ENCODE measurements at regions not wholly inside any gene's neighbourhood (a gene's known extent, or its start where the extent isn't known, plus 50 kb on each side); places are given as distances from the start of the nearest gene placed in this dataset.
"Not testable (repeated sequence)": the region's sequence is repeated elsewhere in the genome, so short reads cannot be mapped to it uniquely, and the experiment has no call there.

DNA sequence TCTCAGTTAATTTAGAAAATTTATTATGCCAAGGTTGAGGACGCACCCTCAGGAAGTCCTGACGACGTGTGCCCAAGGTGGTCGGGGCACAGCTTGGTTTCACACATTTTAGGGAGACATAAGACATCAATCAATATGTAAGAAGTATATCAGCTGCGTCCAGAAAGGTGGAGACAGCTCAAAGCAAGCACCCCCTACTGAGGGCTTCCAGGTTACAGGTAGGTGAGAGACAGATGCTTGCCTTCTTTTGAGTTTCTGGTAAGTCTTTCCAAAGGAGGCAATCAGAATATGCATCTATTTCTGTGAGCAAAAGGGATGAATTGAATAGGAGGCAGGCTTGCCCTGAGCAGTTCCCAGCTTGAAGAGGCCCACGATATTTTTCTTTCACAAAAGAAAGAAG, 614.3 kb downstream of the XPNPEP1 start:
- DNase-seq (ENCODE audit: extremely low read depth, low read depth, low spot score), result no peak

DNA sequence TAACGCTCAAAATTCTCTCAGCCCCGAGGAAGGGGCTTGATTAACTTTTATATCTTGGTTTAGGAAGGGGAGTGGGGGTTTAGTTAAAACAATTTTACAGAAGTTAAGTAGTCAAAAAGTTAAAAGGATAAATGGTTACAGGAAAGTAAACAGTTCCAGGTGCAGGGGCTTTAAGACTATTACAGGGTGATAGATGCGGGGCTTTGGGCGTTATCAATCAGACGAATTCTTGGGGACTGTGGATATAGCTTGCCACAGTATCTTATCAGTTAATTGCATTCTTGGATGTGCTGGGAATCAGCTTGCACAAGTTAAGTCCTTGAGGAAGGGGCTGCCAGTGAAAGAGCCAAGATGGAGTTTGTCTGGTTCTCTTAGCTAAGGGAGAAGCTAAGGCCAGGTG, 616.2 kb downstream of the XPNPEP1 start:
- DNase-seq (ENCODE audit: extremely low read depth, low read depth, low spot score), result not testable (repeated sequence)

DNA sequence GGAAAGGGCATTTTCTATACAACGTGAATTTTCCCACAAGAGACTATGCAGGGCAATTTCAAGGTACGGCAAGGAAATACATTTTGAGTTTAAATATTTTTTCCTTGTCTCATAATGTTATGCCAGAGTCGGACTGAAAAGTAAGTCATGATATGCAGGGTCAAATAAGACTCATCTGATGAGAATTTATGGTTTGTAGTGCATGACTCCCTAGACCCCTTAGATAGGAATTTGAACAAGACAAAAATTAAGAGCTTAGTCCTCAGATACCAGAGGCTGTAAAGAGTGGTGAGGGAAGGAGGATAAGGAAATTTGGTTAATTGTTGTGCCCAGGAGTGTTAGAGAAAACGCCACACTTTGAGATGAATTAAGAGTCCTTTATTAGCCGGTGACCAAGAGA, 616.6 kb downstream of the XPNPEP1 start:
- no peak for DNase-seq (ENCODE audit: extremely low read depth, low read depth, low spot score)

DNA sequence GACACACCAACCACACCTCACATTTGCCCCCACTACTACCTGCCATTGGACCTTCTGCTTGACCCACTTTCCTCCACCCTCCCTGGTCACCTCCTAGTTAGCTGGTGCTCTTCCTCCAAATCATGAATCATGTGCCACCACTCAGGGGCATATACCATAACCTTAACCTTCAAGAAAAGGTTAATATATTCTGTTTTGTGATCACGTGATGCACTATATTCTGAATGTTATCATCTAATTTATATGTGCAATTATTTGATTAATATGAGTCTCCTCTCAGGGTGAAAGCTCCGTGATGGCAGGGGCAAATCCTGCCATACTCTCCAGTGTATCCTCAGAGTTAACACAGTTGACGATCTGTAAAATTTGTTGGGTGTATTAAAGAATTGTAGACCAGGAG, 635.5 kb downstream of the XPNPEP1 start:
- DNase-seq (ENCODE audit: extremely low read depth, low read depth, low spot score), result no peak

DNA sequence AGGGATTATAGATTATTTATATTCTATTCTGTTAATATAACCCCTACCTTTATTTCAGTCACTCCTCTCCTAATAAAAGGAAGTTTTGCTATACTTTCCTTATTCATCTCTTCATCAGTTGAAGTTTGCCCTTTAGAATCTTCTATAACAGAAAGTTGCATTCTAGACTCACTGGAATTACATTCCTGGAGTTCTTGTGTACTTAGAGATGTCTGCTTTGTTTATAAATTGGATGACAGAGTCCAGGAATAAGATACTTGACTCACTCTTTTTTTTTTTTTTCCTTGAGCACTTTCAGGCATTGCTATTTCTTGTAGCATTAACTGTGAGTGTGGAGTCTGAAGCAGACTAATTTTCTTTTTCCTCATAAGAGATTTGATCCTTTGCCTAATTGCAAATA, 640.8 kb downstream of the XPNPEP1 start:
- no peak for DNase-seq (ENCODE audit: extremely low read depth, low read depth, low spot score)

DNA sequence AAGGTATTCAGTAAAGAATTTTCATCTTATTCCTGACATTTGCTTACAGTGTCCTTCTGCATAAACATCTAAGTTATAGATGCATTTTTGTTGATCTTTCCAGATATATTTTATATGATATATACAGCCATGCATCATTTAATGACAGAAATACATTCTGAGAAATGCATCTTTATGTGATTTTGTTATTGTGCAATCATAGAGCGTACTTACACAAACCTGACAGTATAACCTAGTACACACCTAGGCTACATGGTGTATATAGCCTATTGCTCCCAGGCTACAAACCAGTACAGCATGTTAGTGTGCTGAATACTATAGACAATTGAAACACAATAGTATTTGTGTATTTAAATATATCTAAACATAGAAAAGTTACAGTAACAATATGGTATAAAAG, 642.0 kb downstream of the XPNPEP1 start:
- no peak for DNase-seq (ENCODE audit: extremely low read depth, low read depth, low spot score)

DNA sequence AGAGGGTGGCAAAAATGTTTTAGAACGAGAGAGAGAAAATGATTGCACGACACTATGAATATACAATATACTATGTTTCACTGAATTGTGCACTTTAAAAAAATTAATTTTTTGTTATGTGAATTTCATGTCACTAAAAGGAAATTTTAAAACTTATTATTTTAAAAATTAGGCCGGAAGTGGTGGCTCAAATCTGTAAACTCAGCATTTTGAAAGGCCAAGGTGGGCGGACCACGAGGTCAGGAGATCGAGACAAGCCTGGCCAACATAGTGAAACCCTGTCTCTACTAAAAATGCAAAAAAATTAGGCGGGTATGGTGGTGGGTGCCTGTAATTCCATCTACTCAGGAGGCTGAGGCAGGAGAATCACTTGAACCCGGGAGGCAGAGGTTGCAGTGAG, 642.5 kb downstream of the XPNPEP1 start:
- DNase-seq (ENCODE audit: extremely low read depth, low read depth, low spot score), result no peak

DNA sequence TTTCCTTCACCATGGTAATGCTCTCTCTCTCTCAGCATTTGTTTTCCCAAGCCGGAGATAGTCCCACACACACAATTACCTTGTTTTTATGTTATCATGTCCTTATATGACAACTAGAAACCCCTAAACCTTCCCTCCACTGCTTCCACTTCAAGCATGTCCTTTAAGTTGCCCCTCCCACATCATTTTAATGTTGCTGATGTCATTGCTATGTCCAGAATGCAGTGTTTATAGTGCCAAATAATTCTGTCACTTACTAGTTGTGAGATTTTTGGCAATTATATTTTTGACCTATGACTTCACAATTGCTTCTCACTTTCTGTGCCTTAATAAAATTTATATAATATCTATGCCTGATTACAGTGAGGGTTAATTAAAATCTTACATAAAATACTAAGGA, 645.9 kb downstream of the XPNPEP1 start:
- no peak for DNase-seq (ENCODE audit: extremely low read depth, low read depth, low spot score)

DNA sequence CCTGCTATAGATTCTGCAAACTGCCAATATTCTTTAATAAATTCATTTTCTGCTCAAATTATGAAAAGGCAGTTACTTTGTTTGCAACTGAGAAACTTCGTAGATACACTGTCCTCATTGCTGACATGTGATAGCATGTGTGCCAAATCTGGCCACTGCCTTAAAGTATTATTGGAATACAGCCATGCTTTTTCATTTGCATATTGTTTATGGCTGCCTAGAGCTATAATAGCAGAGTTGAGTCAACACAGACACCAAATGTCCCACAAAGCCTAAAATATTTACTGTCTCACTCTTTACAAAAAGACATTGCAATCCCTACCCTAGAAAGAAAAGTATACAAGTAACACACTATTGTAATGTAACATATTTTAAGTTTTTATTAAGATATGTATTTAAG, 647.4 kb downstream of the XPNPEP1 start:
- no peak for DNase-seq (ENCODE audit: extremely low read depth, low read depth, low spot score)

DNA sequence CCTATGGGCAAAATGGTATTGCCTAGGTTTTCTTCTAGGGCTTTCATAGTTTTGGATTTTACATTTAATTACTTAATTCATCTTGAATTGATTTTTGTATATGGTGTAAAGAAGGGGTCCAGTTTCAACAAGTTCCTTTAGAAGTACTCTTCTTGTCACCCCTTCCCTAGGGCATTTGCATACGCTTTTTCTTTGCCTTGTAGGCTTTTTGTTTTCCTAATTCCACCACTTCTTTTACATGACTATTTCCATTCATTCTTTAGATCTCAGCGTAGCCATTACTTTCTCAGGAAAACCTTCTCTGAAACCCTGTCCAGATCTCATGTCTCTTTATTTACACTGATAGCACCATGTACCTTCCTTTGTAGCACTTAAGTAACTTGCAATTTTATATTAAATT, 648.6 kb downstream of the XPNPEP1 start:
- DNase-seq (ENCODE audit: extremely low read depth, low read depth, low spot score), result no peak

DNA sequence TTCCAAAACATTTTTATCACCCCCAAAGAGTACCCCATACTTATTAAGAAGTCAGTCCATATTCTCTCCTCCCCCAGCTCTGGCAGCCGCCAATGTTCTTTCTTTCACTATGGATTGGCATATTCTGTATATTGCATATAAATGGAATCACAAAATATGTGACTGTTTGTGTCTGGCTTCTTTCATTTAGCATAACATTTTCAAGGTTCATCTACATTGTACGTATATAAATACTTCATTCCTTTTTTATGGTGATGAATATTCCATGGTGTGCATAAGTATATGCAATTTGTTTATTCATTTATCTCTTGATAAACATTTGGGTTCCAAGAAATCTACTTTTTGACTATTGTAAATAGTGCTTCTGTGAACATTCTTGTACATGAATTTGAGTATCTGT, 653.1 kb downstream of the XPNPEP1 start:
- DNase-seq (ENCODE audit: extremely low read depth, low read depth, low spot score), result no peak

DNA sequence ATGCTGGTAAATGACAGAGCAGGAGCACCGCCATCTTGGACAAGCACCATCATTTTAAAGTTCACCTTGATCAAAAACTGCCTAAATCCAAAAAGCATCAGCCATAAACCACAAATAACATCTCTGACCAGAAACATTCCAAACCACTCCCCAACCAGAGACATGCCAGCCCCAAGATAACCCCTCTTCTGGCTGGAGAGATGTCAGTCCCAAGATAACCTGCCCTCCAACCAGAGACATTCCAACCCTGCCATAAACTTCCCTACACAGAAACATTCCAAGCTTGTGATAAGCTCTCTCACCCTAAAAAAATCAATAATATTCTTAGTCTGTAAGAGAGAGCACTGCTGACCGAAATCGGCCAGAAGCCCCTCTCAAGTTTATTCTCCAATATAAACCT, 659.3 kb downstream of the XPNPEP1 start:
- no peak for DNase-seq (ENCODE audit: extremely low read depth, low read depth, low spot score)

DNA sequence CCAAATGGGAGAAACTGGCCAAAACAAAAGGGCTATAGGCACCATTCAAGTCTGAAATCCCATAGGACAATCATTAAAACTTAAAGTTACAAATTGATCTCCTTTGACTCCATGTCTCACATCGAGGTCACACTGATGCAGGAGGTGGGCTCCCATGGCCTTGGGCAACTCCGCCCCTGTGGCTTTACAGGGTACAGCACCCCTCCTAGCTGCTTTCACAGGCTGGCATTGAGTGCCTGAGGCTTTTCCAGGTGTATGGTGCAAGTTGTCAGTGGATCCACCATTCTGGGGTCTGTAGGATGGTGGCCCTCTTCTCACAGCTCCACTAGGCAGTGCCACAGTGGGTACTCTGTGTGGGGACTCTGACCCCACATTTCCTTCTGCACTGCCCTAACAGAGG, 662.1 kb downstream of the XPNPEP1 start:
- DNase-seq (ENCODE audit: extremely low read depth, low read depth, low spot score), result no peak

DNA sequence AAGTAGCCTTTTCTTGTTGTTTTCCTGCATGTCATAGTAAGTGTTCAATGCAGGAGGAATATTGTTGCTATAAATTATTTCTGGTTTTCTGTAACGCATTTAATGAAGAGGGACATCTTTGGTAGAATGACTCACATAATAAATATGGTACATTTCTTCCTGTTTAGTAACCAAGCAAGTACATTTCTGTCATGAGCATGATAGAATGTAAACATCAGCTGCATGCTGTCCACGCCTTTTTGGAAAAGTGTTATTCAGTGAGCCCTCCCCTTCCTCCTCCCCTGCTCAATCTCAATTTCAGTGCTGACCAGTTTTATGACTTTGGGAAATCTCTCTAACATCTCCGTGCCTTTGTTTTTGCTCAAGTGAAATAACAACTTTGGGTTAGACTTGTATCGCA, 664.0 kb downstream of the XPNPEP1 start:
- no peak for DNase-seq (ENCODE audit: extremely low read depth, low read depth, low spot score)

DNA sequence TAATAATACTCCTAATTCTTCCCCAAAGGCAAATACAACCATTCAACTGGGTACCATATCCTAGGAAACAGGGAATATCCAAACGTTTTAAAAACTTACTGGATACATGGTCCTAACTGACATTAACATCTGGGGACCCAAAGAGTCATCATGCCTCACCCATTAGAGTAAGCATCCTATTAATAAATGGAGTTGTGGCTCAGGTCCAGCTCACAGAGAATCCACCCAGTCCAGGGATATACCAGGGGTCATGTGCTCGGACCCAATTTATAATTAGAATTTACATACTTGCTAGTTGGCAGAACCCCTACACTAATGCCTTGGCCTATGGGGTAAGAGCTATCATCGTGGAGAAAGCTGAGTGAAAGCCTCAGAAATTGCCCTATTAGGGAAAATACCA, 670.0 kb downstream of the XPNPEP1 start:
- no peak for DNase-seq (ENCODE audit: extremely low read depth, low read depth, low spot score)

DNA sequence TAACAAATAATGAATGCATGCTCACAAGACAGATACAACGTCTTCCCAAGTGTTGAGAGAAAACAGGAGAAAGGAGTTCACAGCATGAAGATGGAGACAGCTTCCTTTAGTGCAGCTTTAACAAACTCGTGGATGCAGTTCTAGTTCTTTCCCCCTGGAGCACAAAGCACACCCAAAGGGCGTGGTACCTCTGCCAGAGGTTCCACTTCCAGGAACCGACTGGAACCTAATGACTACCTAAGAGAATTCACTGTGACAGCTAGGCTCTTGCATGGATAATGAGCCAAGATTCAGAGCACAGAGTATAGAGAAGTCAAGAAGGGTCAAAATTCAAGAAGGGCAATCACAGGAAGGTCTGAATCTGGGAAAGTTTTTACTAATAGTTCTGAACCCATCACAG, 673.2 kb downstream of the XPNPEP1 start:
- no peak for DNase-seq (ENCODE audit: extremely low read depth, low read depth, low spot score)

DNA sequence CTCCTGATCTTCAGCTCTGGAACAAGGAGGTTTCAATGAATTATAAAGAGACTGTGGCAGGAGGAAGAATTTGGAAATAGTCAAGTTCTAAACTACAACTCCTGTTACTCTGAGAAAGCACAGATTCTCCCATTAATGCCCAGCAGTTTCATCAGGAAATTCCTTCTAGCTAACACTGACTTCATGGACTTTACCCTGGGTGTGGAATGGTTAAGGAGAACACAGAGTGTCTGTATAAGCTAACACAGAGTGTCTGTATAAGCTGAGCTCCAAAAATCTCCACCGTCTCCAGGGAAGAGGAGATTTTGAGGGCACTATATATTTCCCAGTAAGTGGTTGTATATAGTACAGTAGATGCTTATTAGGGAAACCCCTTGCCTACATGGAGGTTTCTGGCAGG, 675.5 kb downstream of the XPNPEP1 start:
- no peak for DNase-seq (ENCODE audit: extremely low read depth, low read depth, low spot score)

DNA sequence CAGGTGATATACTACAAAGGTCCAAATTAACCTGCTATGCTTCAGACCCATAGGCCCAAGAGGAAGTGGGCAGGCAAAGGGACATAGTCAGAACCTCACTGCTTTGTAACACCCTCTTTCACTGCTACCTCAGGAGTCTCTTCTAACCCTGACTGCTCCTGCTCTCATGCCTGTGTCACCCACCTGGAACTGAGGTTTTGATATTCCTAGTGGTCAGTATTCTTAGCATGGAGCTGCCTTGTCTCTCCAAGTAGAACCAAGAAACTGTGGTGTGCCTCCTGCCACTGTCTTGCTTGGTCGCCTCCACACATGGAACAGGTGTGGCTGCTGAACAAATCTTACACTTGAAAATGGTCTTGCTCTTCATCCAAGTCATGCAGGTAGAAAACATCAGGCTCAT, 677.5 kb downstream of the XPNPEP1 start:
- DNase-seq (ENCODE audit: extremely low read depth, low read depth, low spot score), result no peak

DNA sequence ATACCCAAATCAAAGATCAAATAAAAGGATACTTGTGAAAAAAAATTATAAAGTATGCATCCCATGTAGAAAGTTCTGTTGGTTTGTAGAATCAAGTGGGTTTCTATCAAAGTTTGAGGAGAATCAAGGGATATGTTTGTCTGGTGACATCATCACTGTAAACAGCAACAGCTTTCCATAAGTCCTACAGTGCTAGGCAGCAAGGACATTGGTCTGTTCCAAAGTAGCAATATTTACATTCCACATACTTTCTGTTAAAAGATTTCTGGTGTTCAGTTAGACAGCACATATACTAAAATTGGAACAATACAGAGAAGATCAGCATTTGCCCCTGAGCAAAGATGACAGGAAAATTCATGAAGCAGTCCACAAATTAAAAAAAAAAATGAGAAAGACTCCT, 683.9 kb downstream of the XPNPEP1 start:
- DNase-seq (ENCODE audit: extremely low read depth, low read depth, low spot score), result no peak

DNA sequence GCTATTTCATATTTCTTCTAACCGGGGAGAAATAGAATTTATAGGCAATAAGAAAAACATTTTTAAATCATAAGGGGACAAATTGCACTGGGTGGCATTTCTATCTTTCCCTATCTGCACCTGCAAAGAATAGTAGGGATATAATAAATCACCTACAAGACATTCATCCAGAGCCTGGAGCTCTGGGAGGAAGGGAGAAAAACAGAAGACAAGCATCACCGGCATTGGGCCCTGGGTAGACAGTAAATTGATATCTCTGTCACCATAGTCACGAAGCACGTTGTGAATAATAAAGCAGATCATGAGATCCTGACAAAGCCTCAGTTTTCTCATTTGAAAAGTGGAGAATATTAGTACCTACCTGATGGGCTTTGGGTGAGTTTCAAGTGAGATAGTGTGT, 685.6 kb downstream of the XPNPEP1 start:
- no peak for DNase-seq (ENCODE audit: extremely low read depth, low read depth, low spot score)

DNA sequence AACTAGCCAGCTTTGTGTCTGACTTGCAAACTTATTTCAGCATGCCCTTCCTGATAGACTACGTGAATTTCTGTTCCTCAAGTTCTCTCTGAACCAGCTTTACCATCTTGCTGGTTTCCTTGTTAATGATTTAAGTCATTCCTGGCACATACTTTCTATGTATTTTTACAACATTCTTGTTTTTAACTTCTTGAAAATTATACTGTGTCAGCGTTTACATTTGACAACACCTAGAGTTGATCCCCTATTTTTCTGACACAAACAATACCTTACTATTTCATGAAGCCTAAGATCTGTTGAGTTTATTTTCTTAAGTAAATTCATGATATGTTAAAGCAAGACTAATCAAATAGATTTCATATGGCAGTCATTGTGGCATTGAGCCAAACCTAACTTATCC, 686.3 kb downstream of the XPNPEP1 start:
- no peak for DNase-seq (ENCODE audit: extremely low read depth, low read depth, low spot score)

DNA sequence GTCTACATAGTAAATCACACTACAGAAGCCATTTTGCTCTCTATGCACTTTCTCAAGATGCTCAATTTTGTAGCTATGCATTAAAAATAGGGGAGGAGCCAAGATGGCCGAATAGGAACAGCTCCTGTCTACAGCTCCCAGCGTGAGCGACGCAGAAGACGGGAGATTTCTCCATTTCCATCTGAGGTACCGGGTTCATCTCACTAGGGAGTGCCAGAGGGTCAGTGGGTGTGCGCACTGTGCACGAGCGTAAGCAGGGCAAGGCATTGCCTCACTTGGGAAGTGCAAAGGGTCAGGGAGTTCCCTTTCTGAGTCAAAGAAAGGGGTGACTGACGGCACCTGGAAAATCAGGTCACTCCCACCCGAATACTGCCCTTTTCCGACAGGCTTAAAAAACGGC, 699.8 kb downstream of the XPNPEP1 start:
- DNase-seq (ENCODE audit: extremely low read depth, low read depth, low spot score), result not testable (repeated sequence)

DNA sequence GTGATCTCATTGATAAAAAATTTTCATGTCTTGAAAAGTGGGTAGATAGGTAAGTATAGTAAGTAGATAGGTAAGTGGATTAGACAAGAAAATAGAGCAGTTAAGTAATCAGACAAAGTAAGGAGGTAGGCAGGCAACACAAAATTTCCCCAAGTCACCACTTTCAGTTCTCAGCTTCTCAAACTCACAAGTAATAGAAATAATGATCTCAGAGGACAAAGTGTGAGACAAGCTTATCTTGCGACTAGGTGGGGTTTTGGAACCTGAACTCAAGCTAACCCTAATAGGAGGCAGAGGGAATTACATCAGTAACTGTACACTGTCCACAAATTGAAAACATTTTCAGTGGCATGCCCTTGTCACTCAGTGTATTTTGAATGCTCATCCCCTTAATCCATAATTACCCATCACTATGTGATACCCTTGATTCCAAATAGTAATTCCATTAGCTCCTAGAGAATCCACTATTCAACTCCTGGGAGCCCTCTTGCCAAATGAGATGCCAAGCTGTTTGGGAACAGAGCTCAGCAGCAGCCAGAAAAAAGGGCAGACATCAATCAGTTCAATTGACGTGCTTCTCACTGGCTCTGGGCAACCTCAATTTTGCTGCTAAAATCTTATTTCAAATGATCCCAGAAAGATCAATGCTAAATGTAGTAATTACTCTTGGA, 703.2 kb downstream of the XPNPEP1 start:
- DNase-seq (ENCODE audit: extremely low read depth, low read depth, low spot score), result no peak
